HG02759 (cell line): ENCODE measurements at regions not wholly inside any gene's neighbourhood (a gene's known extent, or its start where the extent isn't known, plus 50 kb on each side); places are given as distances from the start of the nearest gene placed in this dataset.
"Not testable (repeated sequence)": the region's sequence is repeated elsewhere in the genome, so short reads cannot be mapped to it uniquely, and the experiment has no call there.

ENCODE experiments used
- ATAC-seq: cut with Tn5 transposase; IDR thresholded peaks from one replicate; pipeline ENCODE4 v1.9.1; 2021; ENCODE audit warnings: mild to moderate bottlenecking, moderate library complexity; ENCODE audit not compliant: unreplicated experiment

- no peak for ATAC-seq
Observed at GRCh38 chr18:67142604-67143003, 373.9 kb downstream of the DSEL start.

GRCh38 chr18:67140495-67140894 is 376.0 kb downstream of the DSEL start:
- no peak for ATAC-seq

DNA sequence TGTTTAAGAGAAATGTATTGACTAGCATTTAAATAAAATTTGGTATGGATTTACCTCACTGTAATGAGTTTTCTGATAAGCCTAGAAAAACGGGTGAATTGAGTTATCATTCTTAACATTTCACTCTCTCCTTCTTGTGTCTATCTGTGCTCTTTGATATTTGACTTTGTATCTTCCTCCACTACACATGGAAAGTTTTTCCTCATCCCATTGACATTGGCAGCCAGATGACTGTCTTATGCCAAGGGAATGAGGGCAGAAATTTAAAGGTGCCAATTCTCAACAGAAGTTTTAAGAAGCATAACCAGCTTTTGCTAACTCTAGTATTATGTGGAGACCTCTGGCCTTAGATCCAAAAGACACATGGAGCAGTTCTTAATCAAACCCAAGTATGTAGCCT is 376.6 kb downstream of the DSEL start:
- ATAC-seq, result no peak

DNA sequence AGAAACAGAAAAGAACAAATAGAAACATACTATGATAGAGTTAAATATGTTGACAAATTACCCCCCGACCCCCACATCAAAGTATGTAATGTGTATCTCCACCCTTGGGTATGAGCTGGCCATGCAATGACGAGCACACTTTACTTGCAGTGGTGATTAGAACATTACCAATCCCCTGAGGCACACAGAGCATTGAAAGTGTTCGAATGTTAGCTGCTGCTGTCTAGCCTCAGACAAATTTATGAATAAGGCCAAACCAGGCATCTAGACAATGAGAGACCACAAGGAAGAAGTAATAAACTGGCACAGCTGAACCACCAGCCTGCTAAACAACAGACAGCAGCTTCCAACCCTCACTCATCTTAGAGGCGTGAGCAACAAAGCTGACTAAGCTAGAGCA is 380.5 kb downstream of the DSEL start:
- no peak for ATAC-seq

DNA sequence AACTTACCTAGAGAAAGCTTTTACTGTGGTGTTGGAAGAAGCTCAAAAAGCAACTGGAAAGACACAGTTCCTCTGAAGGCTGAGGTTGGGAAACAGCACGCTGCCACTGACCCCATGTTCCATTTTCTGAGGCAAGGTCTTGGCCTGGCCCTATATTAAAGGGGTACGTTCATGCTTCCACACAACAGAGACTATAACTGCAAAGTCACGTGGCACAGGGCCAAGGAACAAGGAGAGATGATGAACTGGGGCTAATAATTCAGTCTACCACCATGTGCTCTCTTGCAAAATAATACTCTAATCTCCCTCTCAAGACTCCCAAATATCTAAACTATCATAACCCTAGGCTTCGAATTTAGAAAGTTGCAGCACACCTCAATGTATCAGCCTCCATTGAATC is 381.6 kb downstream of the DSEL start:
- ATAC-seq, result no peak

DNA sequence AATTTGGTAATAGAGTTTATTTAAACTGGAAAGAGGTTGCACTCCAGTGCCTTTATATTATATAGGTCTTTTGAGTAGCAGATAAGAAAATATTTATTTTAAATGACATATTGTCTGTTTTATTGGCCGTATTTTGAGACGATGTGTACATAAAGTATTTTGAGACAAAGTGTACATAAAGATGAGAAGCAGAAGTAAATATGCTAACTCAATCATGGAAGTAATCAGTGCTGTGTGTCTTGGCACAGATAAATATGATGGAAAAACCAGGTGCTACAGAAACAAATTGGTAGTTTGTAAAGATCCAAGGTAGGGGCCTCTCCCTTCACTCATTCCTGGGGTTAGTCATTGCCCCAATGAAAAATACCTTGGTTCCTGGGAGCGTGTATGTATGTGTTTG is 382.9 kb downstream of the DSEL start:
- ATAC-seq, result no peak

- no peak for ATAC-seq
Observed at GRCh38 chr18:67132919-67133318, 383.6 kb downstream of the DSEL start.

DNA sequence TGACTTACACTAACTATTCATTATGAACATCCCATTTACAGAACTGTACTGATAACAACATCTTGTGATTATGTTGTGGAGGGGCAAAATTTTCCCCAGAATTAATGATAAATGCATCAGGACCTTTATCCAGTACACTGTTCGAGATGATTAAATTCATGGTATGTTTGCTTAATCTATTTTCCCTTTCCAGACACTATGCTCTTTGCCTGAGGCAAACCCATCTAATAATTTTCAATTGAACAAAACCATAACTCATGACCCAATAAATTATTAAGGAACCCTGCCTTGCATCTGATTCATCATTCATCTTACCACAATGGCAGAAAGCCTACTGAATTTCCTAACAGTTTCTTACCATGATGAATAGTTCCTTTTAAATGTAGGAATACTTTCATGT is 385.0 kb downstream of the DSEL start:
- ATAC-seq, result no peak

DNA sequence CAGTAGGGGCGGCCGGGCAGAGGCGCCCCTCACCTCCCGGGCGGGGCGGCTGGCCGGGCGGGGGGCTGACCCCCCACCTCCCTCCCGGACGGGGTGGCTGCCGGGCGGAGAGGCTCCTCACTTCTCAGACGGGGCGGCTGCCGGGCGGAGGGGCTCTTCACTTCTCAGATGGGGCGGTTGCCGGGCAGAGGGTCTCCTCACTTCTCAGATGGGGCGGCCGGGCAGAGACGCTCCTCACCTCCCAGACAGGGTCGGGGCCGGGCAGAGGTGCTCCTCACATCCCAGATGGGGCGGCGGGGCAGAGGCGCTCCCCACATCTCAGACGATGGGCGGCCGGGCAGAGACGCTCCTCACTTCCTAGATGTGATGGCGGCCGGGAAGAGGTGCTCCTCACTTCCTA is 389.8 kb downstream of the DSEL start:
- ATAC-seq, result not testable (repeated sequence)

- ATAC-seq, result no peak
Observed at GRCh38 chr18:67123901-67124300, 392.6 kb downstream of the DSEL start.

DNA sequence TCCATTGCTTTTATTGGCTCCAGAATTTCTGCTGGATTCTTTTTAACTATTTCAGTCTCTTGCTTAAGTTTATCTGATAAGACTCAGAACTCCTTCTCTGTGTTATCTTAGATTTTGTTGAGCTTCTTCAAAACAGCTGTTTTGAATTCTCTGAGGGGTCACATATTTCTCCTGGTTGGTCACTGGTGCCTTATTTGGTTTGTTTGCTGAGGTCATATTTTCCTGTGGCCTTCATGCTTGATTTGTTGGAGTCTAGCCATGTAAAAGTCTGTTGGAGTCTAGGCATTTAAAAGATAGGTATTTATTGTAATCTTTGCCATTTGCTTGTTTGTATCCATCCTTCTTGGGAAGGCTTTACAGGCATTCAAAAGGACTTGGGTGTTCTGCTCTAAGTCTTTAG is 398.7 kb downstream of the DSEL start:
- no peak for ATAC-seq

GRCh38 chr18:67109535-67109934 is 407.0 kb downstream of the DSEL start:
- no peak for ATAC-seq

- ATAC-seq, result no peak
Observed at GRCh38 chr18:67108894-67109293, 407.6 kb downstream of the DSEL start.

DNA sequence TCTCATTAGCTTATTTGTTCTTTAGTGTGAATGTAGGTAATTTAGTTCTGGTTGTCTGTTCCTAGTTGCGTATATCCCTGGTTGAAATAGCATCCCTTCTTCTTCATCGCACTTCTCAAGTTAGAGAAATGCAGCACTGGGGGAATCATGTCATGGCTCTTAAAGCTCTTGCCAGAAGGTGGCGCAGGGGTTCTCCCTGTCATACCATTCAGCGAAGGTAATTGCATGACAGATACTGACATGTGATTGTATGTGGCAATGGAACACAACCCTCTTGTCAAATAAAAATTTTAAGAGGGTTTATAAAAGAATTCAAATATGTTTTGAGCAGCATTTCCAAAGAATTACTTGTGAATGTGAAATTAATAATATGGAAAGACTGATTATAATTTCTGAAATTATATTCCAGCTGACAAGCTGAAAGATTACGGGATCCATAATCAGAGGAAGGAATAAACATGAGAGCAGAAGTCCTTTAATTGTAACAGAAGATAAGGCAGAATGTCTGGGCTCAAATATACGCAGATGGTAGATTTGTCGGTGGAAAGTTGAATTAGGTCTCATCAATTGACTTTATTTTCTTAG is 411.7 kb downstream of the DSEL start:
- ATAC-seq, result peak; percentile 92

DNA sequence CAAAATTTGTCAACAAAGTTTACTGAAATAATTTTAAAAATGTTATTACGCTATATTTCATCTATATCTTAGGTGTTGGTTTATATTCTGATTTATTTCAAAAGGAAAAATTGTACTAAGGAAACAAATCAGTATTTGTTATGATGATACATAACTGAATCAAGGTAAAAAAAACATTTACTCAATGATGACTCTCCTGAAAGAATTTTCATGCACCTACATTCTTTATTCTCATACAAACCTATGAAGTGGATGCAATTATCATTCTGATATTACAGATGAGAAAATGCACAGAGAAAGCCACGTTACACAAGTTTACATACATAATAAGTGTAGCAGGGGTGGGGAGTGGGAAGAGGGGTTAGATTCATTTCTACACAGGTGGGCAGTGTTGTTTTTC is 422.4 kb downstream of the DSEL start:
- ATAC-seq, result no peak

DNA sequence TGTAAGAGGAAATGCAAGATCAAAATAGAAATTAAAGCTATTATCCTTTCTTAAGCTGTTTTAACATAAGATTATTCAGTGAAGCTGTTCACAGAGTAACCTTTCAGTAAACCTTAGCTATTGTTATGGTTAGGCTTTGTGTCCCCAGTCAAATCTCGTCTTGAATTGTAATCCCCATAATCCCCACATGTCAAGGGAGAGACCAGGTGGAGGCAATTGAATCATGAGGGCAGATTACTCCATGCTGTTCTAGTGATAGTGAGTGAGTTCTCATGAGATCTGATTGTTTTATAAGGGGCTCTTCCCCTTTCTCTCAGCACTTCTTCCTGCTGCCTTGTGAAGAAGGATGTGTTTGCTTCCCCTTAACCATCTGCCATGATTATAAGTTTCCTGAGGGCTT is 424.4 kb downstream of the DSEL start:
- no peak for ATAC-seq

DNA sequence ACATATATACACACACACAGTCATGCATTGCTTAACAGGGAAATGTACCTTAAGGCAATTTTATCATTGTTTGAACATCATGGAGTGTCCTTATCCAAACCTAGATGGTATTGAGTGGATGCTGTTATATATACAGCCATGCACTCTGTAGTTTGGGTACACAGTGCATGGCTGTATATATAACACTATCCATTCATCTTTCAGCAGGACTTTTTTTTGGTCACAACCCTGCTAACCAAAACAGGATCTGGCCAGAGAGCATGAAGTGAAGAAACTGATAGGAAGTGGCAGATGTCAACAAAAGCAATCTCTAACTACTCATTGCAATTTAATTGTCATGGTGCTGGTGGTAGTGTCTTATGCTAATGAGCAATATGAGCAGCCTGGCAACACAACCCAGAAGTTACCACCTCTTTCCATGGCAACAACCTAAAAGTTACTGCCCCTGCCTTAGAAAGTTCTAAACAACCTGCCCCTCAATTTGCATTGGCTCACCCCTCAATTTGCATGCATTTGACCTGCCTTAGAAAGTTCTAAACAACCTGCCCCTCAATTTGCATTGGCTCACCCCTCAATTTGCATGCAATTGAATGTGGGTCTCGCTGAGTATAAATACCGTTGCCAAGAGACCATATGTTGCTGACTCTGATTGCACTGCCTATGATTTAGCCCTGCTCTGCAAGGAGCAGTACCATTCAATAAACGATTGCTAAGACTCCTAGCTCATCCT is 434.9 kb downstream of the DSEL start:
- ATAC-seq, result no peak

GRCh38 chr18:67080601-67081000 is 435.9 kb downstream of the DSEL start:
- no peak for ATAC-seq

DNA sequence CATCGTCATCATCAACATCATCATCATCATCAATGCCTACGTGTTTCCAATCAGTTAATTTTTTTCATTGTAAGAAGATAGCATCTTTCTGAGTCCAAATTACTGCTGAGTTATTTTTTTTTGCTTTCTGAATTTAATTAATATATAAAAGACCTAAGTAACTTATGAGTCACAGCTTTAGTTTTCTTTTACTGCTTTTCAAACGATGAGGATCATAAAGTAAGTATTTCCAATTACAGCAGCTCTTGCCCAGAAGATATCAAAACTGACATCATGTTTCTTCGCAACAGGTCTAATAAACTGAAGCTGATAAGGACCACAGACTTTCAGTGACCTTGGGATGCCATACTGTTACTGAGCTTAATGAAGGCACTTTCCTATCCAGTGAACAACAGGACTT is 442.2 kb downstream of the DSEL start:
- no peak for ATAC-seq

DNA sequence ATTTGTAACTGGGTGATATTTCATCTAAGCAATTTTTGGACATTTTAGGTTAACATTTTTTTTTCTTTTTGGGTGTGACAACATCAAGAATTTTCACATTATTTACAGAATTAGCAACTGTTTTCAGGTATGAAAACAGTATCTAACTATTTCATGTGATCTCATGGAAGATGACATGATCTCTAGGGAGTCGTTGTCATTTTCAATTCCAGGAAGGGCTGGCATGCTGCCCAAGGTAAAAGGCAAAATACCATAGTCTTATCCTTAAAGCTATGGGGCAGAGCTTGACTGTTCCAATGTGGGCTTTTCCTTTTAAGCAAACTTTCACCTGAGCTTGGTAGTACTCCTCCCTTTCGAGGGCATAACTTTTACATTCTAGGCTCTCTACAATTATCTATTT is 443.7 kb downstream of the DSEL start:
- ATAC-seq, result no peak

DNA sequence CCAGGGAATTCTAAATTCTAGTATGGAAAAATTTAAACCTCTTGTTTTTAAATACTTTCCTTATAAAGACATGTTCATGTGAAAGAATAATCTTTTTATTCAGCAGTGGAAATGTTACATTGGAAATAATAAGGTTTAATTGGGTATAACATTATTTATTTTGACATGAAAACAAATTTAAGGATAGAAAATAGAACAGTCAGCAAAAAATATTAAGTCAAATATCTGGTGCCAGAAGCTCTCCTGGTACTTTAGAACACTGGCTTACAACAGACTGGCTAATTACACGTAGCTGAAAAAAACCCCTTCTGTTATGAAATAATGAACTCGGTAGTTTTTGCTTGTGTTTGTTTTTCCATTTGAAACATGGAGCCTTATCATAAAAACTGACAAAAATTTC is 447.9 kb downstream of the DSEL start:
- no peak for ATAC-seq

- no peak for ATAC-seq
Observed at GRCh38 chr18:67047334-67047733, 443.4 kb upstream of the CDH19 start.

DNA sequence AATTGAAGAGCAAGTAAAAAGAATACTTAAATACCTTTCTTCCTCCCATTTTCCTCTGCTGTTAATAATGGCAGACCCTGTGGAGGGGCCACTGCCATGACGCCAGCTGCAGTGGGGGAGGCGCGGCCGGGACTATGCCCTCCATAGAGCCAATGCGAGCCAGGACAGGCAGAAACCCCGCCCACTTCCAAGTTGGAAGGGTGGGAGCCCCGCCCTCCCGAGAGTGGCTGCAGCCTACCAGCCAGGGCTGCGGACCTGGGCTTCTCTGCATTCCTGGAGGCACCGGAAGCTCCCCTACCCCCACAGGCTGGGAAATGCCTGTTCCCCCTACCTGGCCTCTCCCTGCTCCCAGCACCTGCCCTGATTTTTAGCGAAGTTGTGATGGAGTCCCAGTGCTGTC is 439.4 kb upstream of the CDH19 start:
- no peak for ATAC-seq
